Loucy (cell line): ENCODE measurements at regions not wholly inside any gene's neighbourhood (a gene's known extent, or its start where the extent isn't known, plus 50 kb on each side); places are given as distances from the start of the nearest gene placed in this dataset.

Experiments used
- H2AFZ ChIP-seq: fragments of 200-600 bp; sonication (generic); 2 replicates; pipeline ENCODE4 v1.6.0; 2016; ENCODE audit warnings: antibody characterized with exemption, mild to moderate bottlenecking, low read length, moderate library complexity
- H3F3A ChIP-seq: fragments of 200-600 bp; 2 replicates; pipeline ENCODE4 v1.6.0; 2016; ENCODE audit warnings: antibody characterized with exemption, low read depth, mild to moderate bottlenecking
- H3K27me3 ChIP-seq: fragments of 200-600 bp; sonication (generic); 2 replicates; pipeline ENCODE4 v1.6.1; 2014; ENCODE audit warnings: low read length, mild to moderate bottlenecking; ENCODE audit not compliant: insufficient read depth, poor library complexity, severe bottlenecking
- H3K36me3 ChIP-seq: fragments of 200-600 bp; sonication (generic); 2 replicates; pipeline ENCODE4 v1.6.1; 2016; ENCODE audit warnings: low read length; ENCODE audit not compliant: insufficient read depth
- H3K4me1 ChIP-seq: fragments of 200-600 bp; sonication (generic); 2 replicates; pipeline ENCODE4 v1.5.1; 2014; ENCODE audit warnings: low read length, mild to moderate bottlenecking; ENCODE audit not compliant: insufficient read depth, poor library complexity, severe bottlenecking
- H3K4me2 ChIP-seq: fragments of 200-600 bp; sonication (generic); 2 replicates; pipeline ENCODE4 v1.6.0; 2014; ENCODE audit warnings: antibody characterized with exemption, low read length, low read depth, mild to moderate bottlenecking; ENCODE audit not compliant: poor library complexity, severe bottlenecking
- H3K4me3 ChIP-seq: fragments of 200-600 bp; sonication (generic); 2 replicates; pipeline ENCODE4 v1.5.1; 2014; ENCODE audit warnings: low read length, mild to moderate bottlenecking, mixed read lengths; ENCODE audit not compliant: poor library complexity, severe bottlenecking
- H3K79me2 ChIP-seq: fragments of 200-600 bp; sonication (generic); 2 replicates; pipeline ENCODE4 v1.6.1; 2014; ENCODE audit warnings: low read length; ENCODE audit not compliant: insufficient read depth
- H3K9ac ChIP-seq: fragments of 200-600 bp; sonication (generic); 2 replicates; pipeline ENCODE4 v1.6.0; 2014; ENCODE audit warnings: mild to moderate bottlenecking, low read depth, low read length, moderate library complexity; ENCODE audit not compliant: poor library complexity, severe bottlenecking
- H3K9me2 ChIP-seq: fragments of 200-600 bp; sonication (generic); replicated peaks from 2 replicates; pipeline ENCODE4 v1.6.1; 2016; ENCODE audit warnings: low read depth, low read length, mixed read lengths
- H3K9me3 ChIP-seq: fragments of 200-600 bp; sonication (generic); 2 replicates; pipeline ENCODE4 v1.6.1; 2014; ENCODE audit warnings: mild to moderate bottlenecking, antibody characterized with exemption, low read length, low read depth; ENCODE audit not compliant: insufficient read depth
- H4K20me1 ChIP-seq: fragments of 200-600 bp; sonication (generic); 2 replicates; pipeline ENCODE4 v1.6.0; 2014; ENCODE audit warnings: antibody characterized with exemption, low read length, mild to moderate bottlenecking; ENCODE audit not compliant: insufficient read depth, poor library complexity, severe bottlenecking
- CTCF ChIP-seq: fragments of 200-600 bp; sonication (generic); conservative IDR thresholded peaks from 2 replicates; pipeline ENCODE4 v1.5.1; 2014; ENCODE audit warnings: mild to moderate bottlenecking, antibody characterized with exemption, low read length
- EZH2phosphoT487 ChIP-seq: fragments of 200-600 bp; IDR thresholded peaks from 2 replicates; pipeline ENCODE4 v1.6.1; 2018; ENCODE audit warnings: antibody characterized with exemption, mild to moderate bottlenecking, moderate library complexity, borderline replicate concordance

- H3K9ac ChIP-seq, result no peak overlapping the region
- H2AFZ ChIP-seq, result no peak overlapping the region
- H3K27me3 ChIP-seq, result no peaks in the 10 kb centered on the region
- no peaks in the 10 kb centered on the region for H3K36me3 ChIP-seq
- H3K4me2 ChIP-seq, result no peak overlapping the region
- no peak overlapping the region for H3K4me3 ChIP-seq
- TF ChIP-seq EZH2phosphoT487 (no peak), CTCF (no peak)
- no peaks in the 10 kb centered on the region for H3K9me3 ChIP-seq
- no peaks in the 10 kb centered on the region for H3K9me2 ChIP-seq
- no peaks in the 10 kb centered on the region for H3K79me2 ChIP-seq
- H3K4me1 ChIP-seq, result no peaks in the 10 kb centered on the region
- H4K20me1 ChIP-seq, result no peaks in the 10 kb centered on the region
- H3F3A ChIP-seq, result no peaks in the 10 kb centered on the region
Observed at GRCh38 chr4:123833171-123833643, 436.6 kb downstream of the SPRY1 start.

GRCh38 chr4:123835831-123836590 is 439.4 kb downstream of the SPRY1 start:
- H3K9me3 ChIP-seq, result no peaks in the 10 kb centered on the region
- no peak overlapping the region for H2AFZ ChIP-seq
- H3K4me2 ChIP-seq, result no peak overlapping the region
- no peak overlapping the region for H3K4me3 ChIP-seq
- no peaks in the 10 kb centered on the region for H3K4me1 ChIP-seq
- H4K20me1 ChIP-seq, result no peaks in the 10 kb centered on the region
- no peaks in the 10 kb centered on the region for H3K79me2 ChIP-seq
- no peaks in the 10 kb centered on the region for H3F3A ChIP-seq
- no peak overlapping the region for H3K9ac ChIP-seq
- TF ChIP-seq EZH2phosphoT487 (no peak), CTCF (no peak)
- H3K27me3 ChIP-seq, result no peaks in the 10 kb centered on the region
- no peaks in the 10 kb centered on the region for H3K9me2 ChIP-seq
- H3K36me3 ChIP-seq, result no peaks in the 10 kb centered on the region

GRCh38 chr4:123836851-123837595 is 440.4 kb downstream of the SPRY1 start:
- H3K4me2 ChIP-seq, result no peak overlapping the region
- H4K20me1 ChIP-seq, result no peaks in the 10 kb centered on the region

More at GRCh38 chr4:123836851-123837595, 440.4 kb downstream of the SPRY1 start:
- Histone ChIP-seq H3K9ac (no peak overlapping the region), H3K9me3 (no peaks in the 10 kb centered on the region), H3K4me3 (no peak overlapping the region), H3K79me2 (no peaks in the 10 kb centered on the region), H3K27me3 (no peaks in the 10 kb centered on the region), H3K4me1 (no peaks in the 10 kb centered on the region), H2AFZ (no peak overlapping the region), H3K36me3 (no peaks in the 10 kb centered on the region), H3K9me2 (no peaks in the 10 kb centered on the region), H3F3A (no peaks in the 10 kb centered on the region)
- TF ChIP-seq CTCF, result no peak
- no peak for TF ChIP-seq EZH2phosphoT487
